Fibroblast of mammary gland (primary cell): ENCODE measurements at regions not wholly inside any gene's neighbourhood (a gene's known extent, or its start where the extent isn't known, plus 50 kb on each side); places are given as distances from the start of the nearest gene placed in this dataset.

Experiments
- DNase-seq: peaks from one replicate; pipeline ENCODE4 v3.0.0-alpha.2; 2010; ENCODE audit warnings: low read depth
- H3K4me3 ChIP-seq: 2 replicates; pipeline ENCODE4 v1.5.1; 2011; ENCODE audit warnings: low read depth, mild to moderate bottlenecking, low read length, moderate library complexity; ENCODE audit not compliant: control insufficient read depth
- CTCF ChIP-seq: conservative IDR thresholded peaks from 2 replicates; pipeline ENCODE4 v1.5.1; 2011; ENCODE audit warnings: low read depth, low read length, inconsistent platforms; ENCODE audit not compliant: control insufficient read depth, insufficient read depth

- no peak for DNase-seq
- no peak for TF ChIP-seq CTCF
- H3K4me3 ChIP-seq: no peak overlapping the region
These were observed 777.4 kb downstream of the DSC3 start for GRCh38 chr18:30265190-30265589.

- TF ChIP-seq CTCF: no peak
- no peak overlapping the region for H3K4me3 ChIP-seq
- no peak for DNase-seq
These were observed 788.2 kb downstream of the DSC3 start for GRCh38 chr18:30254331-30254730.

GRCh38 chr18:30248056-30248455 is 794.5 kb downstream of the DSC3 start:
- H3K4me3 ChIP-seq: no peak overlapping the region
- no peak for TF ChIP-seq CTCF
- no peak for DNase-seq

GRCh38 chr18:30245766-30246455 is 796.6 kb downstream of the DSC3 start:
- H3K4me3 ChIP-seq: no peak overlapping the region
- no peak for TF ChIP-seq CTCF
- DNase-seq: no peak

GRCh38 chr18:30234755-30235154 is 807.8 kb downstream of the DSC3 start:
- no peak overlapping the region for H3K4me3 ChIP-seq
- DNase-seq: no peak
- TF ChIP-seq CTCF: no peak

- H3K4me3 ChIP-seq: no peak overlapping the region
- no peak for DNase-seq
- TF ChIP-seq CTCF: no peak
These were observed 831.4 kb downstream of the DSC3 start for GRCh38 chr18:30211112-30211511.

- H3K4me3 ChIP-seq: no peak overlapping the region
- TF ChIP-seq CTCF: no peak
- DNase-seq: no peak
These were observed 834.0 kb downstream of the DSC3 start for GRCh38 chr18:30208546-30208945.
